ENCODE measurements at regions not wholly inside any gene's neighbourhood (a gene's known extent, or its start where the extent isn't known, plus 50 kb on each side); places are given as distances from the start of the nearest gene placed in this dataset.
A peak's percentile ranks its signal among the peaks of the same experiment; 100 is the strongest.

GRCh38 chr13:56412856-56413255 is 727.9 kb upstream of the PRR20A start:
- Histone ChIP-seq H3K14ac (ENCODE audit: low read length) (no peak overlapping the region), H3K4me1 (ENCODE audit: control insufficient read depth in 1 of 2, insufficient read depth in 2 of 2, low read length in 2 of 2) (no peaks in the 10 kb centered on the region), H4K91ac (ENCODE audit: low read depth, low read length) (no peak overlapping the region)

GRCh38 chr13:56424246-56424645 is 716.5 kb upstream of the PRR20A start:
- Histone ChIP-seq H2AFZ (ENCODE audit: insufficient read depth, low read length, poor library complexity) (no peak overlapping the region), H3K27me3 (ENCODE audit: insufficient read depth, low read length) (no peaks in the 10 kb centered on the region)

More at GRCh38 chr13:56412856-56413255, 727.9 kb upstream of the PRR20A start:
- Histone ChIP-seq H3K9ac (ENCODE audit: low read length) (no peak overlapping the region), H3K79me1 (ENCODE audit: low read length) (no peaks in the 10 kb centered on the region), H3K18ac (ENCODE audit: low read length) (no peak overlapping the region), H4K8ac (ENCODE audit: low read depth, low read length) (no peak overlapping the region), H3K27ac (ENCODE audit: low read depth, low read length) (no peak overlapping the region), H3K27me3 (ENCODE audit: insufficient read depth, low read length) (no peaks in the 10 kb centered on the region), H3K4me2 (ENCODE audit: low read length) (no peak overlapping the region), H2AFZ (ENCODE audit: insufficient read depth, low read length, poor library complexity) (no peak overlapping the region), H3K4me3 (ENCODE audit: low read depth, low read length) (no peak overlapping the region), H3K23ac (ENCODE audit: low read length) (no peak overlapping the region), H3K9me3 (ENCODE audit: insufficient read depth, low read depth, low read length) (no peaks in the 10 kb centered on the region), H3K36me3 (ENCODE audit: control insufficient read depth in 1 of 2, insufficient read depth in 2 of 2, low read length in 2 of 2) (no peaks in the 10 kb centered on the region), H3K79me2 (ENCODE audit: control insufficient read depth, insufficient read depth, low read length, poor library complexity) (no peaks in the 10 kb centered on the region), H2AK5ac (ENCODE audit: low read length) (no peak overlapping the region), H4K12ac (ENCODE audit: low read depth, low read length) (no peak overlapping the region), H2BK120ac (ENCODE audit: insufficient read depth, low read length, poor library complexity) (no peak overlapping the region), H2BK5ac (ENCODE audit: low read depth, low read length, poor library complexity) (no peak overlapping the region), H2BK12ac (ENCODE audit: low read length) (no peak overlapping the region), H3K4ac (ENCODE audit: low read depth, low read length) (no peak overlapping the region)
- peak in 1 of 2 donors; percentile 10 for DNase-seq

GRCh38 chr13:56457535-56458190 is 683.1 kb upstream of the PRR20A start:
- no peak overlapping the region for H4K91ac ChIP-seq (ENCODE audit: low read depth, low read length)
- no peak overlapping the region for H2BK120ac ChIP-seq (ENCODE audit: insufficient read depth, low read length, poor library complexity)
- no peak overlapping the region for H2AFZ ChIP-seq (ENCODE audit: insufficient read depth, low read length, poor library complexity)
- H3K27me3 ChIP-seq (ENCODE audit: insufficient read depth, low read length), result no peaks in the 10 kb centered on the region
- DNase-seq, result no peak
- no peak overlapping the region for H4K12ac ChIP-seq (ENCODE audit: low read depth, low read length)
- no peak overlapping the region for H2BK5ac ChIP-seq (ENCODE audit: low read depth, low read length, poor library complexity)
- H3K9me3 ChIP-seq (ENCODE audit: insufficient read depth, low read depth, low read length), result no peaks in the 10 kb centered on the region
- no peak overlapping the region for H3K4me2 ChIP-seq (ENCODE audit: low read length)
- H3K9ac ChIP-seq (ENCODE audit: low read length), result no peak overlapping the region
- no peaks in the 10 kb centered on the region for H3K79me2 ChIP-seq (ENCODE audit: control insufficient read depth, insufficient read depth, low read length, poor library complexity)
- H3K23ac ChIP-seq (ENCODE audit: low read length), result no peak overlapping the region
- no peak overlapping the region for H3K27ac ChIP-seq (ENCODE audit: low read depth, low read length)
- no peak overlapping the region for H2AK5ac ChIP-seq (ENCODE audit: low read length)
- H4K8ac ChIP-seq (ENCODE audit: low read depth, low read length), result no peak overlapping the region
- no peak overlapping the region for H3K4ac ChIP-seq (ENCODE audit: low read depth, low read length)
- H3K4me3 ChIP-seq (ENCODE audit: low read depth, low read length), result no peak overlapping the region
- no peaks in the 10 kb centered on the region for H3K79me1 ChIP-seq (ENCODE audit: low read length)
- no peaks in the 10 kb centered on the region for H3K36me3 ChIP-seq (ENCODE audit: control insufficient read depth in 1 of 2, insufficient read depth in 2 of 2, low read length in 2 of 2)
- H3K18ac ChIP-seq (ENCODE audit: low read length), result no peak overlapping the region
- no peaks in the 10 kb centered on the region for H3K4me1 ChIP-seq (ENCODE audit: control insufficient read depth in 1 of 2, insufficient read depth in 2 of 2, low read length in 2 of 2)
- no CpG with 5 or more reads among the region's 7 CpGs for WGBS (ENCODE audit: extremely low coverage, insufficient coverage, insufficient read length)
- H2BK12ac ChIP-seq (ENCODE audit: low read length), result no peak overlapping the region
- no peak overlapping the region for H3K14ac ChIP-seq (ENCODE audit: low read length)

More at GRCh38 chr13:56424246-56424645, 716.5 kb upstream of the PRR20A start:
- Histone ChIP-seq H3K36me3 (ENCODE audit: control insufficient read depth in 1 of 2, insufficient read depth in 2 of 2, low read length in 2 of 2) (no peaks in the 10 kb centered on the region), H3K9me3 (ENCODE audit: insufficient read depth, low read depth, low read length) (no peaks in the 10 kb centered on the region), H4K8ac (ENCODE audit: low read depth, low read length) (no peak overlapping the region), H3K18ac (ENCODE audit: low read length) (no peak overlapping the region), H3K4me2 (ENCODE audit: low read length) (no peak overlapping the region), H2BK12ac (ENCODE audit: low read length) (no peak overlapping the region), H3K4ac (ENCODE audit: low read depth, low read length) (no peak overlapping the region), H3K4me3 (ENCODE audit: low read depth, low read length) (no peak overlapping the region), H3K79me2 (ENCODE audit: control insufficient read depth, insufficient read depth, low read length, poor library complexity) (no peaks in the 10 kb centered on the region), H2BK120ac (ENCODE audit: insufficient read depth, low read length, poor library complexity) (no peak overlapping the region), H3K79me1 (ENCODE audit: low read length) (no peaks in the 10 kb centered on the region), H3K14ac (ENCODE audit: low read length) (no peak overlapping the region), H2AK5ac (ENCODE audit: low read length) (no peak overlapping the region), H2BK5ac (ENCODE audit: low read depth, low read length, poor library complexity) (no peak overlapping the region), H3K27ac (ENCODE audit: low read depth, low read length) (no peak overlapping the region), H3K23ac (ENCODE audit: low read length) (no peak overlapping the region), H3K9ac (ENCODE audit: low read length) (no peak overlapping the region), H4K12ac (ENCODE audit: low read depth, low read length) (no peak overlapping the region), H3K4me1 (ENCODE audit: control insufficient read depth in 1 of 2, insufficient read depth in 2 of 2, low read length in 2 of 2) (no peaks in the 10 kb centered on the region), H4K91ac (ENCODE audit: low read depth, low read length) (no peak overlapping the region)
- no peak for DNase-seq
- no CpG with 5 or more reads among the region's 3 CpGs for WGBS (ENCODE audit: extremely low coverage, insufficient coverage, insufficient read length)

GRCh38 chr13:56459286-56459685 is 681.4 kb upstream of the PRR20A start:
- no peak overlapping the region for H2BK120ac ChIP-seq (ENCODE audit: insufficient read depth, low read length, poor library complexity)
- WGBS (ENCODE audit: extremely low coverage, insufficient coverage, insufficient read length), result no CpG with 5 or more reads among the region's 1 CpG
- H3K18ac ChIP-seq (ENCODE audit: low read length), result no peak overlapping the region
- no peaks in the 10 kb centered on the region for H3K4me1 ChIP-seq (ENCODE audit: control insufficient read depth in 1 of 2, insufficient read depth in 2 of 2, low read length in 2 of 2)
- no peak overlapping the region for H2BK12ac ChIP-seq (ENCODE audit: low read length)
- H3K27me3 ChIP-seq (ENCODE audit: insufficient read depth, low read length), result no peaks in the 10 kb centered on the region
- H4K91ac ChIP-seq (ENCODE audit: low read depth, low read length), result no peak overlapping the region
- H4K8ac ChIP-seq (ENCODE audit: low read depth, low read length), result no peak overlapping the region
- no peak overlapping the region for H3K14ac ChIP-seq (ENCODE audit: low read length)
- no peak overlapping the region for H2AFZ ChIP-seq (ENCODE audit: insufficient read depth, low read length, poor library complexity)
- no peaks in the 10 kb centered on the region for H3K9me3 ChIP-seq (ENCODE audit: insufficient read depth, low read depth, low read length)
- H3K4me2 ChIP-seq (ENCODE audit: low read length), result no peak overlapping the region
- no peak overlapping the region for H3K9ac ChIP-seq (ENCODE audit: low read length)
- no peak overlapping the region for H2AK5ac ChIP-seq (ENCODE audit: low read length)
- no peaks in the 10 kb centered on the region for H3K79me2 ChIP-seq (ENCODE audit: control insufficient read depth, insufficient read depth, low read length, poor library complexity)
- H2BK5ac ChIP-seq (ENCODE audit: low read depth, low read length, poor library complexity), result no peak overlapping the region
- no peaks in the 10 kb centered on the region for H3K36me3 ChIP-seq (ENCODE audit: control insufficient read depth in 1 of 2, insufficient read depth in 2 of 2, low read length in 2 of 2)
- no peak overlapping the region for H3K4me3 ChIP-seq (ENCODE audit: low read depth, low read length)
- no peak overlapping the region for H3K27ac ChIP-seq (ENCODE audit: low read depth, low read length)
- no peak overlapping the region for H3K4ac ChIP-seq (ENCODE audit: low read depth, low read length)
- H3K23ac ChIP-seq (ENCODE audit: low read length), result no peak overlapping the region
- no peak overlapping the region for H4K12ac ChIP-seq (ENCODE audit: low read depth, low read length)
- no peak for DNase-seq
- no peaks in the 10 kb centered on the region for H3K79me1 ChIP-seq (ENCODE audit: low read length)
